ENCODE measurements at regions not wholly inside any gene's neighbourhood (a gene's known extent, or its start where the extent isn't known, plus 50 kb on each side); places are given as distances from the start of the nearest gene placed in this dataset.

- DNase-seq (ENCODE audit: low read depth in 2 of 3, low spot score in 2 of 3) = no peak
Measured at GRCh38 chr2:57740891-57741290, 305.7 kb upstream of the VRK2 start.

- DNase-seq (ENCODE audit: low read depth in 2 of 3, low spot score in 2 of 3) = no peak
Measured at GRCh38 chr2:57753636-57754035, 293.0 kb upstream of the VRK2 start.

- no peak for DNase-seq (ENCODE audit: low read depth in 2 of 3, low spot score in 2 of 3)
Measured at GRCh38 chr2:57758686-57759085, 287.9 kb upstream of the VRK2 start.

GRCh38 chr2:57759131-57759530 is 287.5 kb upstream of the VRK2 start:
- no peak for DNase-seq (ENCODE audit: low read depth in 2 of 3, low spot score in 2 of 3)

GRCh38 chr2:57759822-57760300 is 286.7 kb upstream of the VRK2 start:
- DNase-seq (ENCODE audit: low read depth in 2 of 3, low spot score in 2 of 3) = peak; percentile 28 to 80 (median 61)

GRCh38 chr2:57760381-57760801 is 286.2 kb upstream of the VRK2 start:
- peak in 2 of 3 donors; percentile 16 to 46 for DNase-seq (ENCODE audit: low read depth in 2 of 3, low spot score in 2 of 3)

- no peak for DNase-seq (ENCODE audit: low read depth in 2 of 3, low spot score in 2 of 3)
Measured at GRCh38 chr2:57776916-57777315, 269.7 kb upstream of the VRK2 start.

- DNase-seq (ENCODE audit: low read depth in 2 of 3, low spot score in 2 of 3) = no peak
Measured at GRCh38 chr2:57782587-57782986, 264.0 kb upstream of the VRK2 start.

GRCh38 chr2:57793310-57793709 is 253.3 kb upstream of the VRK2 start:
- DNase-seq (ENCODE audit: low read depth in 2 of 3, low spot score in 2 of 3) = no peak

- DNase-seq (ENCODE audit: low read depth in 2 of 3, low spot score in 2 of 3) = no peak
Measured at GRCh38 chr2:57796527-57796926, 250.1 kb upstream of the VRK2 start.

- DNase-seq (ENCODE audit: low read depth in 2 of 3, low spot score in 2 of 3) = no peak
Measured at GRCh38 chr2:57798346-57798745, 248.3 kb upstream of the VRK2 start.

GRCh38 chr2:57802243-57802642 is 244.4 kb upstream of the VRK2 start:
- DNase-seq (ENCODE audit: low read depth in 2 of 3, low spot score in 2 of 3) = no peak

- DNase-seq (ENCODE audit: low read depth in 2 of 3, low spot score in 2 of 3) = no peak
Measured at GRCh38 chr2:57804971-57805370, 241.6 kb upstream of the VRK2 start.

GRCh38 chr2:57806449-57806968 is 240.1 kb upstream of the VRK2 start:
- no peak for DNase-seq (ENCODE audit: low read depth in 2 of 3, low spot score in 2 of 3)

- DNase-seq (ENCODE audit: low read depth in 2 of 3, low spot score in 2 of 3) = no peak
Measured at GRCh38 chr2:57809230-57809629, 237.4 kb upstream of the VRK2 start.

GRCh38 chr2:57821088-57821487 is 225.5 kb upstream of the VRK2 start:
- DNase-seq (ENCODE audit: low read depth in 2 of 3, low spot score in 2 of 3) = no peak

- no peak for DNase-seq (ENCODE audit: low read depth in 2 of 3, low spot score in 2 of 3)
Measured at GRCh38 chr2:57828221-57828620, 218.4 kb upstream of the VRK2 start.

GRCh38 chr2:57834666-57835065 is 211.9 kb upstream of the VRK2 start:
- no peak for DNase-seq (ENCODE audit: low read depth in 2 of 3, low spot score in 2 of 3)

- DNase-seq (ENCODE audit: low read depth in 2 of 3, low spot score in 2 of 3) = no peak
Measured at GRCh38 chr2:57842531-57842930, 204.1 kb upstream of the VRK2 start.

- no peak for DNase-seq (ENCODE audit: low read depth in 2 of 3, low spot score in 2 of 3)
Measured at GRCh38 chr2:57843158-57843557, 203.4 kb upstream of the VRK2 start.

GRCh38 chr2:57848723-57849122 is 197.9 kb upstream of the VRK2 start:
- DNase-seq (ENCODE audit: low read depth in 2 of 3, low spot score in 2 of 3) = no peak

- no peak for DNase-seq (ENCODE audit: low read depth in 2 of 3, low spot score in 2 of 3)
Measured at GRCh38 chr2:57849843-57850242, 196.8 kb upstream of the VRK2 start.

GRCh38 chr2:57850415-57851130 is 196.0 kb upstream of the VRK2 start:
- DNase-seq (ENCODE audit: low read depth in 2 of 3, low spot score in 2 of 3) = no peak

Measured in hematopoietic multipotent progenitor cell (in vitro differentiated cells).